ENCODE measurements at regions not wholly inside any gene's neighbourhood (a gene's known extent, or its start where the extent isn't known, plus 50 kb on each side); places are given as distances from the start of the nearest gene placed in this dataset.

- Histone ChIP-seq H3K9me3 (ENCODE audit: severe bottlenecking) (peaks cover 2% of the 10 kb centered on the region), H3K36me3 (no peaks in the 10 kb centered on the region), H3K27ac (no peak overlapping the region), H3K27me3 (ENCODE audit: insufficient read depth, low read depth, severe bottlenecking) (no peaks in the 10 kb centered on the region), H3K4me3 (ENCODE audit: low read depth, low read length) (no peak overlapping the region)
- no peak for DNase-seq
- TF ChIP-seq CTCF (IDR thresholded peaks at IDR 0.05; ENCODE audit: low read depth, low read length) = no peak
These were observed 400.0 kb upstream of the AUTS2 start for GRCh38 chr7:69198250-69198649.

- DNase-seq = no peak
- no peaks in the 10 kb centered on the region for H3K27me3 ChIP-seq (ENCODE audit: insufficient read depth, low read depth, severe bottlenecking)
- no peaks in the 10 kb centered on the region for H3K36me3 ChIP-seq
- H3K4me3 ChIP-seq (ENCODE audit: low read depth, low read length) = no peak overlapping the region
- TF ChIP-seq CTCF (IDR thresholded peaks at IDR 0.05; ENCODE audit: low read depth, low read length) = no peak
- no peak overlapping the region for H3K27ac ChIP-seq
- H3K9me3 ChIP-seq (ENCODE audit: severe bottlenecking) = peaks cover 2% of the 10 kb centered on the region
These were observed 399.2 kb upstream of the AUTS2 start for GRCh38 chr7:69199041-69199440.

DNA sequence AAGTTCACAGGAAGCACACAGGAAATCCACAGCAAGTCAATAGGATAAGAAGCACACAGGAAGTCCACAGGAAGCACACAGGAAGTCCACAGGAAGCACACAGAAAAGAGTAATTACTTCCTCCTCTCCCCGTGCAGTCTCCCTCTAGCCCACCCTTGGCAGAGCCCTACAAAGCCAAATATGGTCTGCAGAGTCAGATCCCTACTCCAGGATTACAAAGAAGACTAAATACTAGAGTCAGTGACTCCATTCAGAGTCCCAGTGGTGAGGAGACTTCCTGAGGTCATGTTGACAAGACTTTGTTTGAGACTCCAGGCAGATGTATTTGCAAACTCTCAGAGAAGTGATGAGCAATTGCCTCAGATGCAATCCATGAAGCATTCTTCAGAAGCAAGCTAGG is 398.6 kb upstream of the AUTS2 start:
- H3K4me3 ChIP-seq (ENCODE audit: low read depth, low read length) = no peak overlapping the region
- no peaks in the 10 kb centered on the region for H3K27me3 ChIP-seq (ENCODE audit: insufficient read depth, low read depth, severe bottlenecking)
- no peaks in the 10 kb centered on the region for H3K36me3 ChIP-seq
- no peak overlapping the region for H3K27ac ChIP-seq
- peaks cover 2% of the 10 kb centered on the region for H3K9me3 ChIP-seq (ENCODE audit: severe bottlenecking)
- DNase-seq = no peak
- TF ChIP-seq CTCF (IDR thresholded peaks at IDR 0.05; ENCODE audit: low read depth, low read length) = no peak

DNA sequence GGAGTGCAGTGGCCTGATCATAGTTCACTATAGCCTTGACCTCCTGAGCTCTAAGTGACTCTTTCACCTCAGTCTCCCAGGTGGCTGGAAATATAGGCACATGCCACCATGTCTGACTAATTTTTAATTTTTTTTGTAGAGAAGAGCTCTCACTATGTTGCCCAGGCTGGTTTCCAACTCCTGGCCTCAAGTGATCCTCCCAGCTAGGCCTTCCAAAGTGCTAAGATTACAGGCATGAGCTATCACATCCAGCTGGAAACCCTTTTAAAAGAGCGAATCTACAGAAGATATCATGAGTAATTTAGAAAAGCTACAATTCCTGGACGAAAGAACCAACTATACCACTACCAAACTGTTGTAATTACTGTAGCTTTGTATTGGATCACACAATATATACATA is 394.4 kb upstream of the AUTS2 start:
- H3K4me3 ChIP-seq (ENCODE audit: low read depth, low read length) = no peak overlapping the region
- no peaks in the 10 kb centered on the region for H3K9me3 ChIP-seq (ENCODE audit: severe bottlenecking)
- no peaks in the 10 kb centered on the region for H3K27me3 ChIP-seq (ENCODE audit: insufficient read depth, low read depth, severe bottlenecking)
- TF ChIP-seq CTCF (IDR thresholded peaks at IDR 0.05; ENCODE audit: low read depth, low read length) = no peak
- H3K36me3 ChIP-seq = no peaks in the 10 kb centered on the region
- no peak overlapping the region for H3K27ac ChIP-seq
- no peak for DNase-seq

DNA sequence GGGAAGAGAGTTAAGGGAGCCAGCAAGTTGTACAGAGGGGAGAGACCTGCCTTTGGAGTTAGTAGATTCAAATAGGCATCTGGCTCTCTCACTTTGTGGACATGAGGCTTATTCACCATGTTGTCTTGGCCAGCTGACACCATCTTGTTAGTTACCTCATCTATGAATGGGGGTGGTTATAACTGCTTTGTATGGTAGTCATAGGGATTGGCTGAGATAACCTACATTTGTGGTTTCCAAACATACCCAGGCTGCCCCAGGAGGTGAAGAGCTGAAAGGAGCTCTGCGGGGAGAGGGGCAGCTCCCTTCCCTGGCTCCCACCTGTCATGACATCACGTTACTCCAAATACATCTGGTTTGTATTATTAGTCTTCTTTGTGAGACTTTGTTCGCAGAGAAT is 393.3 kb upstream of the AUTS2 start:
- H3K27me3 ChIP-seq (ENCODE audit: insufficient read depth, low read depth, severe bottlenecking) = no peaks in the 10 kb centered on the region
- DNase-seq = no peak
- no peaks in the 10 kb centered on the region for H3K9me3 ChIP-seq (ENCODE audit: severe bottlenecking)
- H3K4me3 ChIP-seq (ENCODE audit: low read depth, low read length) = no peak overlapping the region
- no peak overlapping the region for H3K27ac ChIP-seq
- TF ChIP-seq CTCF (IDR thresholded peaks at IDR 0.05; ENCODE audit: low read depth, low read length) = no peak
- no peaks in the 10 kb centered on the region for H3K36me3 ChIP-seq

DNA sequence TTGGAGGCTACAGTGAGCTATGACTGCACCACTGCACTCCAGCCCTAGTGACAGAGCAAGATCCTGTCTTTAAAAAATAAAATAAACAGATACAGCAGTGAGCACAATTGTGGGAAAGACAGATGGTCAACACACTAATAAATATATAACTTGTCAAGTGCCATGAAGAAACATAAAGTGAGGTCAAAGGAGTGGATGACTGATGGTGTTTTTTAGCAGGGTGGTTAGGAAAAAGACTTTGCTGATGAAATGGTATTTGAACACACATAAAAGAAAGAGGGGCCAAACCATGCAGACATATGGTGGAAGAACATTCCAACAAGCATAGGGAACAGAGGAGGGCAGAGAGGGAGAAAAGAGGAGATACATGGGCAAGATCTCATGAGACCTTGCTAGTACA is 392.7 kb upstream of the AUTS2 start:
- H3K9me3 ChIP-seq (ENCODE audit: severe bottlenecking) = no peaks in the 10 kb centered on the region
- H3K4me3 ChIP-seq (ENCODE audit: low read depth, low read length) = no peak overlapping the region
- no peak overlapping the region for H3K27ac ChIP-seq
- TF ChIP-seq CTCF (IDR thresholded peaks at IDR 0.05; ENCODE audit: low read depth, low read length) = no peak
- H3K36me3 ChIP-seq = no peaks in the 10 kb centered on the region
- no peaks in the 10 kb centered on the region for H3K27me3 ChIP-seq (ENCODE audit: insufficient read depth, low read depth, severe bottlenecking)
- DNase-seq = no peak
